NCI-H187 treated with DMSO at 0.1 percent for 48 hours (cell line): ENCODE measurements at regions not wholly inside any gene's neighbourhood (a gene's known extent, or its start where the extent isn't known, plus 50 kb on each side); places are given as distances from the start of the nearest gene placed in this dataset.
"Not testable (repeated sequence)": the region's sequence is repeated elsewhere in the genome, so short reads cannot be mapped to it uniquely, and the experiment has no call there.

Experiments
- DNase-seq: peaks from one replicate; lab custom pipeline; 2025; lab: John Stamatoyannopoulos, UW

GRCh38 chr7:131726686-131727085, 170.3 kb upstream of the PODXL start:
- no peak for DNase-seq

DNA sequence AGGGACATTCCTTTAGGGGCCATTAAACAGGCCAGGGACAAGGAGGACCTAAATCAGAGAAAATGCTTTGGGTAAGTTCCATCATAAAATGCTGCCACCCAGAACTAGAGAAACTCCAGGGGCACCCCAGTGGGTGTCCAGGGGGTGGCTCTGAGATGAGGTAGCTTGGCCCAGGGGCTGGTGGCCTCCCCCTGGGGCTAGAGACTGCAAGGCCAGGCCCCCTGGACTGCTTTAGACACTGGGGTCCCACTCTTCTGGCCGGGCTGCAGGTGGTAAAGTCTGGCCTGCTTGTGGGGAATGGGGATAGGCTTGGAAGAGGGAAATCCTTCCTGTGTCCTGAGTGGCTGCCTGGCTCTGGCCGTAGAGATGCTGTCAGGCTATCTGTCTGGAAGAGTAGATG, 169.6 kb upstream of the PODXL start:
- DNase-seq: no peak

- no peak for DNase-seq
These were observed 168.4 kb upstream of the PODXL start for GRCh38 chr7:131724776-131725345.

GRCh38 chr7:131723926-131724325, 167.5 kb upstream of the PODXL start:
- DNase-seq: no peak

DNA sequence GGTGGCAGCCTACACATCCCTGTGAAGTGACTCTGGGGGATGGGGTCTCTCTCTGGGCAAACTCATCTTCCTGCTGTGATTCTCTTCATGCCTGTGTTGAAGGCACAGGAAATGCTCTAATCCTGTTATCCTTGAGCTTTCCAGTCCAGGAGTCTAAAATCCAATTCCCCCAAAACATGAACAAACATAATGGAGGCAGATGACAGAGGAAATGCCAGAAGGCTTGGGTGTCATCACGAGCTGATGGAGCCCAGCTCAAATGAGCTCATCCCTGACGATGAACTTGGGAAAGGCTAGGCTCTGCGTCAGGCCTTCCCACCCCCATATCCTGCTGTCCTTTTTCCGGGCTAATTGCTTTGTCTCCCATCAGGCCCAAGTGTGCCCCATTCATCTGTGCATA, 165.9 kb upstream of the PODXL start:
- DNase-seq: no peak

GRCh38 chr7:131721660-131722059, 165.2 kb upstream of the PODXL start:
- DNase-seq: no peak

GRCh38 chr7:131720703-131721102, 164.3 kb upstream of the PODXL start:
- no peak for DNase-seq

DNA sequence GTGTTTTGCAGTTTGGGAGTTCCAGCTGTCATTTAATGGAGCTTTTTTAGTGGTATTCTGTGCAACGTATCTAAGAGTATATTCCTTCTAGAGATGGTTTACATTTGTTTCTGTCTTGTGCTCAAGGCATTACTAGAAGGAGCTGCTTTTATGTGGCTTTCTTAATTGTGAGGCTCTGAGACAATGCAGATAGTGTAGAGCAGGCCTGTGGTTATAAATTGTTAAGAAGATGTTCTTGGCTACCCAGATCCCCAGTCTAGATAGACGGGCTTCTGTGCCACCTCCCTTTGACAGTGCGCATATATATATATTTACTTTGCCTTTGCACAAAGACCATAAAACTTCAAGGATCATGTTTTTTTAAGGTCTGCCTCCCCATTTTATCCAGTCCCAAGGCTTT, 160.8 kb upstream of the PODXL start:
- DNase-seq: no peak

- DNase-seq: no peak
These were observed 142.9 kb upstream of the PODXL start for GRCh38 chr7:131699323-131699722.

DNA sequence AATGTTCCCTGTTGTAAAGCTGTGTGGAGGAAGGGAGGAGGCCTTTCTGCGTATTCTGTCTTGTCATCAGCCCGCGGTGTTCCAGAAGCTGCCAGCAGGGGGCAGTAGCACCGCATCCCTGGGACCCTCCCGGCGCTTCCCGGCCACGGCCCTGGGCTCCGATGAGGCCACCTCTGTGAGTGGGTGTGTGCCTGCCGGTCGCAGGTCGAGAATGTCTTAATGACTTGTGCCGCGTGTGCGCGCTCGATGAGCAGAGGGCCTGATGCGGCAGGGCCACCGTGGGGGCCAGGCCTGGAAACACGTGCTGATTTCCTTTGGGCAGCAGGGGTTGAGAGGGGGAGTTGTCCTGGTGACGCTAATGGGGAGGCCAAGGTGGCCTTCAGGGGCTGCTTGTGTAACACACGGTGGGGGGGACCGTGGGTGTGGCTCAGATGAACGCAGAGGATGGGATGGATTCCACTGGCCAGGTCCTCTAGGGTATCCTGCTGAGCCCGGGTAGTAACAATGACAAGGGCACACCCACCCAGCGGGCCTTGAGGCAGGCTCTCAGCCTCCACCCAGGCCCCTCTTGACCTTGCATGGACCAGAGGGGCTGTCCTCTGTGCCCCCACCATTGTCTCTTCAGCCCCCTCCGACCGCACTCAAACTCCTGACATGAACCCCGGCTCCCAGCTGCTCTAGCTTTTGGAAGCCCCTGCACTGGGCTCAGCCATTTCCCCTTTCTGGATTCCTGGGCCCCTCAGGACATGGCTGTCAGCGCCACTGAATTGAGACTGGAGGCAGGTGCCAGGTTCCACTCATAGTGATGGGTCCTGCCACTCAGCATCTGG, 135.9 kb upstream of the PODXL start:
- DNase-seq: no peak

DNA sequence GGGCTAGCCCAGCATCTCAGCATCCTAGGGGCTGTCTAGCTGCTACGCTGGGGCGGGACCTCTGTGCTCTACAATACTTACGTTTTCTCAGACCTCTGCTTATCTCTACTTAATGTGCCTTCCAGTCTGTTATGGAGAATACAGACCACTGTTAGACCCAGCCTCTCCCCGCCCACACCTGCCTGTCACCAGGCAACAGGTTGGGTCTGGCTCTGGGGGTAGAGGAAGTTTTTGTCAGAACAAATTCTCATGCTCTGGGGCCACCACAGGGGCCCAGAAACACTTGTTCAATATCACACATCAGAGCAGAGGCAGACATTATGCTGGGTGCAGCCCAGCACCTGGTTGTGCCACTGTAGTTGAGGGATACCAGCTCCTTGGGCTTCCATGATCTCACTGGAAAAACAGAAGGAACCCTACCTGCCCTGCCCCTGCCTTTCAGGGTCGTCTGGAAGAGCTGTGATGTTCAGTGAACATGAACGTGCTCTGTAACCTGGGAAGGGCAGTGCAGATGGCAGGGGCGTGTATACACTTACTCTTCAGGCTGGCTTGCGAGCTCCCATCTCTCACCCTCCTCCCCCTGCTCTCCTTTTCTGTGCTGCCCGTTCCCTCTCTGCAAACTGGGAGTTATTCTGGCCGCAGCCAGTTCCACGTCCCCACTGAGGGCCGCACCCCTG, 135.2 kb upstream of the PODXL start:
- no peak for DNase-seq

GRCh38 chr7:131690441-131690840, 134.0 kb upstream of the PODXL start:
- no peak for DNase-seq

DNA sequence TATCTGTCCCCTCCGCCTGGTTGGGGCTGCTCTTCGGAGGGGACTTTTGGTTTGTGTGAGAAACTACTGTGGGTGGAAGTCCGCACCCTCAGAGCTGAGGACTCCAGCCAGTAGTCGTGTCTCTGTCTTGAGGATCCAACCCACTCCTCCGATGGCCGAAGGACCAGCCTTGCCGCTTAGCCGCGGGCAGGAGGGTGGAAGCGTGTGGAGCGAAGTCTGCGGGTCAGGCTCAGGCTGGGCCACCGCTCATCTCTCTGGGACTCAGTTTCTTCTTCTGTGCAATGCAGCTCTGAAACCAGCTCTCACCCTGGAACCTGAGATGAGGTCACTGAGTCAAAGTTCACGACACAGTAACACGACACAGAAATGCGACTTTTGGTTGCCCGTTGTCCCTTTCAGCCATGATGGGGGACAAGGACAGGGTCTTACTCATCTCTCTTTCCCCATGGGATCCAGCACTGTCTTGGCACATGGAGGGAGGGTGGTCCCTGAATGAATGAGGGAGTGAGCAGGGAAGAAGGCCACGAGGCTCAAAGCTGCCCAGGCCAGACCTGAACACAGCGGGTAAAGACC, 133.3 kb upstream of the PODXL start:
- DNase-seq: no peak

DNA sequence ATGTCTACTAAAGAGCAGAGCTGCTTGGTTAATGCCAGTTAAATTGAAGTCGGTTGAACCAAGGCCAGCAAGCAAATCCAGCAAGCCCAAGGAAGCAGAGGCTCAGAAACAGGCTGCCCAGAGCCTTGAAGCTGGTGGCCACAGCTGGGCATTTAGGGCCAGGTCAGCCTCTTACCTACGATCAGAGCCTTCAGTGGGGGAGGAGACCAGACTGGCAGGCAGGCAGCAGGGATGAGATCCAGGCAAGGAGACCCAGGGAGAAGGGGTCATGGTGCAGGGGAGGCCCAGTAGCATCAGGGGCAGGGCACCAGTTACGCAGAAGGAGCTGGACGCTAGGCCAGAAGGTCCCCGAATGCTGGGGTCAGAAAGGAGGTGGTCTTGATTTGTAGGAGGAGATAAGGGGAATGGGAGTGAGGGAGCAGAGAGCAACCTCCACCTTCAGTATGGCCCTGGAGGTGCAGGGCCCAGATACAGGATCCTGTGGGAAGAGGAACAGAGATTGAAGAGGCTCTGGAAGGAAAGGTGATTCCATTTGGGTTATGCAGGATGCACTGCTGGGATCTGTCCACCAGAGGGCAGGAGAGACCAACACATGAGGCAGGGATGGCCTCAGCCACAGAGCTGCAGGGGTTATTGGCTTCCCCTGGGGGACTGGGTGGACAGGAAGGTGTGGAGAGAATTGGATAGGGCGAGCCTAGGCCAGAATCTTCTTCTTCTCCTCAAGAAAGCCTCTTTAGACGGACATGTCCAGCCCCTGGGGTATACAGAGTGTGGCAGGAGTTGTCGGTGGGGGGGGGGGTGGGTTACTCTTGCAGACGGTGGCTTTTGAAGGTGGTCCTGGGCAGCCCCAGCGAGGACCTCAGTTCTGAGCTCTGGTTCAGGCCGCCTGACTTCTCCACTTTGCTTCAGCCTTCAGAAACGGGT, 132.6 kb upstream of the PODXL start:
- no peak for DNase-seq

GRCh38 chr7:131687296-131687695, 130.9 kb upstream of the PODXL start:
- DNase-seq: no peak

DNA sequence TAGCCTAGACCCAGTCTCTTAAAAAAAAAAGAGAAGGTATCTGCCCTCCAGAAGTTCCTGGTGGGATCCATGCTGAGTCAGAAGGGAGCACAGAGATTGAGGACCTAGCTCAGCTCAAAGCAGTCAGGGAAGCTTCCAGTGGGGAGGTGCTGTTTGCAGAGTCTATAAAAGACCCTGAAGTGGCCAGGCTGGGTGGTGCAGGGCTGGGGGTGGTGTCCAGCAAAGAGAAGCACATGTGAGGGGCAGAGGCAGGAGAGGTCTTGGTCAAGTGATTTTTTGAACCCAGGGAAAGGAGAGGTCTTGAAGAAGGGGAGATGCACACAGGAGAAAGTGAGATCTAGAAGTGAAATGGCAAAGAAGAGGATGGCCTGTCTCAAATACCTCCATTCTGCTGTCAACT, 130.4 kb upstream of the PODXL start:
- DNase-seq: no peak

DNA sequence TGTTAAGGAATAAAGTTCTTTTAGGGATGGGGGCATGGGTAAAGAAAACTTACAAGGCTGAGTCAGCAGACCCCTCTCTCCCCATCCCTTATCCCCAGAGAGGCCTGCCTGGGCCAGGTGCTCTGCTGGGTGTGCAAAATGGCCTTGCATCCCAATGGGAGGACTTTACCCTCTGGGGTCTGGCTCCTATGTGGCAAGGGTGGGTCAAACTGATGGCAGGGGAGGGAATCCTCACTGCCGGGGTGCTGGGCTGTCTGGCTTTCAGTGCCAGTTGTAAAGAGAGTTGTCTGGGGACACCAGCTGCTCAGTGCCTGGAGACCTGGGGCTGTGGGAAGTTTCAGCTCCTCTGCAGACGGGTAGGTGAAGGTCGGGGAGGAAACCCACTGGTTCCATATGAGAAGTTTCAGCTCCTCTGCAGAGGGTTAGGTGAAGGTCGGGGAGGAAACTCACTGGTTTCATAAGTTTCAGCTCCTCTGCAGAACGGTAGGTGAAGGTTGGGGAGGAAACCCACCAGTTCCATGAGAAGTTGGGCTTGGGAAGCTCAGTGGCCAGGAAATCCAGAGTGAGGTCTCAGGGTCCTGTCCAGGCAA, 127.2 kb upstream of the PODXL start:
- no peak for DNase-seq

GRCh38 chr7:131681961-131682360, 125.5 kb upstream of the PODXL start:
- no peak for DNase-seq

DNA sequence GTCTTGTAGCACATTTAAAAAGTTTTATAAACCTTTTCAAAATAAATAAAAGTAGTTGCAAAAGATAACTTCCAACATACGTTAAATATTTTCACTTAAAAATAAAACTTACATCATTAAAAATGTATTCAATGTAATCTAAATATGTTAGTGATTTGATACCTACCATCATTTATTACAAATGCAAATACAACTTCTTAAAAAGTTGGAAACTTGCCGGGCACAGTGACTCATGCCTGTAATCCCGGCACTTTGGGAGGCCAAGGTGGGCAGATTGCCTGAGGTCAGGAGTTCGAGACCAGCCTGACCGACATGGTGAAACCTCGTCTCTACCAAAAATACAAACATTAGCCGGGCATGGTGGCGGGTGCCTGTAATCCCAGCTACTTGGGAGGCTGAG, 122.6 kb upstream of the PODXL start:
- not testable (repeated sequence) for DNase-seq

DNA sequence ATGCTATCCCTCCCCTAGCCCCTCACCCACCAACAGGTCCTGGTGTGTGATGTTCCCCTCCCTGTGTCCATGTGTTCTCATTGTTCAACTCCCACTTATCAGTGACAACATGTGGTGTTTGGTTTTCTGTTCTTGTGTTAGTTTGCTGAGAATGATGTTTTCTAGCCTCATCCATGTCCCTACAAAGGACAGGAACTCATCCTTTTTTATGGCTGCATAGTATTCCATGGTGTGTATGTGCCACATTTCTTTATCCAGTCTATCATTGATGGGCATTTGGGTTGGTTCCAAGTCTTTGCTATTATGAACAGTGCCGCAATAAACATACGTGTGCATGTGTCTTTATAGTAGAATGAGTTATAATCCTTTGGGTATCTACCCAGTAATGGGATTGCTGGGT, 120.4 kb upstream of the PODXL start:
- DNase-seq: not testable (repeated sequence)

- DNase-seq: no peak
These were observed 117.7 kb upstream of the PODXL start for GRCh38 chr7:131674131-131674530.
